GM21390 (cell line): ENCODE measurements at regions not wholly inside any gene's neighbourhood (a gene's known extent, or its start where the extent isn't known, plus 50 kb on each side); places are given as distances from the start of the nearest gene placed in this dataset.
A peak's percentile ranks its signal among the peaks of the same experiment; 100 is the strongest.

Experiments used
- ATAC-seq: cut with Tn5 transposase; IDR thresholded peaks from one replicate; pipeline ENCODE4 v1.9.1; 2021; ENCODE audit not compliant: unreplicated experiment

GRCh38 chr6:21986703-21987102 lies 310.1 kb downstream of the PRL start:
- ATAC-seq, result no peak

- peak; percentile 83 for ATAC-seq
Observed at GRCh38 chr6:21987501-21987957, 309.3 kb downstream of the PRL start.

- ATAC-seq, result no peak
Observed at GRCh38 chr6:21990577-21990976, 306.3 kb downstream of the PRL start.

GRCh38 chr6:21992178-21992967 lies 304.5 kb downstream of the PRL start:
- no peak for ATAC-seq

- ATAC-seq, result no peak
Observed at GRCh38 chr6:21993841-21994240, 303.0 kb downstream of the PRL start.

GRCh38 chr6:21994821-21995220 lies 302.0 kb downstream of the PRL start:
- no peak for ATAC-seq

GRCh38 chr6:21995318-21995717 lies 301.5 kb downstream of the PRL start:
- no peak for ATAC-seq

GRCh38 chr6:21996425-21997118 lies 300.3 kb downstream of the PRL start:
- ATAC-seq, result no peak

GRCh38 chr6:21997119-21998037 lies 299.5 kb downstream of the PRL start:
- no peak for ATAC-seq

GRCh38 chr6:21998582-21998981 lies 298.3 kb downstream of the PRL start:
- no peak for ATAC-seq

GRCh38 chr6:21999012-21999528 lies 297.8 kb downstream of the PRL start:
- no peak for ATAC-seq

GRCh38 chr6:21999741-22000140 lies 297.1 kb downstream of the PRL start:
- ATAC-seq, result no peak

- no peak for ATAC-seq
Observed at GRCh38 chr6:22001396-22002027, 295.3 kb downstream of the PRL start.

GRCh38 chr6:22003287-22003686 lies 293.5 kb downstream of the PRL start:
- no peak for ATAC-seq

GRCh38 chr6:22006795-22007194 lies 290.0 kb downstream of the PRL start:
- no peak for ATAC-seq

GRCh38 chr6:22007469-22007868 lies 289.4 kb downstream of the PRL start:
- no peak for ATAC-seq

GRCh38 chr6:22008248-22008836 lies 288.5 kb downstream of the PRL start:
- ATAC-seq, result no peak

- ATAC-seq, result no peak
Observed at GRCh38 chr6:22010102-22010501, 286.7 kb downstream of the PRL start.

GRCh38 chr6:22015216-22015615 lies 281.6 kb downstream of the PRL start:
- ATAC-seq, result no peak

GRCh38 chr6:22015944-22016343 lies 280.9 kb downstream of the PRL start:
- ATAC-seq, result no peak
